Natural killer cell (primary cell): ENCODE measurements at regions not wholly inside any gene's neighbourhood (a gene's known extent, or its start where the extent isn't known, plus 50 kb on each side); places are given as distances from the start of the nearest gene placed in this dataset.

Experiments used
- ATAC-seq, 3 donors: fragments of 150-1000 bp in 2 of 3; fragments of 200-7000 bp in 1 of 3; cut with Tn5 transposase; 1 replicate in 1 of 3; 2 replicates in 2 of 3; pipeline ENCODE4 v1.10.0; 2021; ENCODE audit warnings: mild to moderate bottlenecking in 2 of 3, moderate library complexity in 2 of 3
- DNase-seq, 2 donors: peaks; one replicate each; pipeline versions ENCODE4 v3.0.0 to v3.0.0-alpha.2; 2013 to 2021; ENCODE audit warnings: mixed read lengths in 1 of 2
- H3K27ac ChIP-seq: one replicate; pipeline ENCODE4 v1.5.1; 2013; ENCODE audit warnings: mild to moderate bottlenecking, low read length
- H3K27me3 ChIP-seq: one replicate; pipeline ENCODE4 v1.6.1; 2013; ENCODE audit warnings: low read length; ENCODE audit not compliant: control insufficient read depth, insufficient read depth
- H3K36me3 ChIP-seq: one replicate; pipeline ENCODE4 v1.6.1; 2013; ENCODE audit warnings: low read length; ENCODE audit not compliant: control insufficient read depth, insufficient read depth
- H3K4me1 ChIP-seq: one replicate; pipeline ENCODE4 v1.6.1; 2013; ENCODE audit warnings: low read length; ENCODE audit not compliant: control insufficient read depth, insufficient read depth
- H3K4me3 ChIP-seq: one replicate; pipeline ENCODE4 v1.5.1; 2013; ENCODE audit warnings: low read length
- H3K9me3 ChIP-seq: one replicate; pipeline ENCODE4 v1.6.1; 2013; ENCODE audit warnings: low read length; ENCODE audit not compliant: control insufficient read depth, insufficient read depth
- H3K27ac Mint-ChIP-seq, 2 donors: one replicate each; pipeline ENCODE4 v1.8.0; 2022; ENCODE audit warnings: mild to moderate bottlenecking in 2 of 2, mixed read lengths in 2 of 2, moderate library complexity in 1 of 2
- H3K27me3 Mint-ChIP-seq, 2 donors: one replicate each; pipeline ENCODE4 v1.8.0; 2022; ENCODE audit warnings: low read depth in 2 of 2, mixed read lengths in 2 of 2
- H3K36me3 Mint-ChIP-seq: one replicate; pipeline ENCODE4 v1.8.0; 2022; ENCODE audit warnings: mixed read lengths
- H3K4me1 Mint-ChIP-seq, 2 donors: one replicate each; pipeline ENCODE4 v1.8.0; 2022; ENCODE audit warnings: mixed read lengths in 2 of 2
- H3K4me3 Mint-ChIP-seq: one replicate; pipeline ENCODE4 v1.8.0; 2022; ENCODE audit warnings: mild to moderate bottlenecking, moderate library complexity, mixed read lengths
- H3K9me3 Mint-ChIP-seq, 2 donors: one replicate each; pipeline ENCODE4 v1.8.0; 2022; ENCODE audit warnings: mixed read lengths in 2 of 2
- CTCF ChIP-seq: fragments of 200-600 bp; IDR thresholded peaks from one replicate; pipeline ENCODE4 v1.8.0; 2022; ENCODE audit warnings: antibody characterized with exemption
- WGBS: methylation state at CpG from one replicate; pipeline ENCODE4 v1.1.7; 2013; ENCODE audit warnings: missing lambda C conversion rate; ENCODE audit not compliant: insufficient coverage; 5-methylcytosine and 5-hydroxymethylcytosine counted together
- intact Hi-C: fragments of 100-400 bp; cut with micrococcal nuclease; formaldehyde crosslinking; loops from one replicate; pipeline ENCODE4 v1.14.2; 2022

- no peaks in the 10 kb centered on the region for H3K4me1 ChIP-seq
- intact Hi-C loops: no loop called here
Observed at GRCh38 chr11:24082860-24083259, 414.0 kb upstream of the LUZP2 start.

GRCh38 chr11:24084956-24085355 lies 411.9 kb upstream of the LUZP2 start:
- H3K9me3 Mint-ChIP-seq: no peaks in the 10 kb centered on the region
- no peak overlapping the region for H3K4me3 Mint-ChIP-seq
- Histone ChIP-seq H3K36me3 (no peaks in the 10 kb centered on the region), H3K27ac (no peak overlapping the region), H3K4me3 (no peak overlapping the region), H3K4me1 (no peaks in the 10 kb centered on the region), H3K9me3 (no peaks in the 10 kb centered on the region), H3K27me3 (no peaks in the 10 kb centered on the region)
- WGBS: 83% methylated on average over 1 of the region's 1 CpG
- peaks cover 0 to 5% of the 10 kb centered on the region in 2 donors for H3K4me1 Mint-ChIP-seq
- no peak for TF ChIP-seq CTCF
- no peak overlapping the region for H3K27ac Mint-ChIP-seq
- intact Hi-C loops: no loop called here
- H3K27me3 Mint-ChIP-seq: no peaks in the 10 kb centered on the region
- ATAC-seq (no peak), DNase-seq (no peak)
- no peaks in the 10 kb centered on the region for H3K36me3 Mint-ChIP-seq

More at GRCh38 chr11:24082860-24083259, 414.0 kb upstream of the LUZP2 start:
- Mint-ChIP-seq H3K27ac (no peak overlapping the region), H3K4me1 (peaks cover 0 to 5% of the 10 kb centered on the region in 2 donors), H3K4me3 (no peak overlapping the region), H3K27me3 (no peaks in the 10 kb centered on the region), H3K9me3 (no peaks in the 10 kb centered on the region), H3K36me3 (no peaks in the 10 kb centered on the region)
- DNase-seq (no peak), ATAC-seq (no peak)
- WGBS: 75% methylated on average over 1 of the region's 1 CpG
- no peaks in the 10 kb centered on the region for H3K9me3 ChIP-seq
- H3K27ac ChIP-seq: no peak overlapping the region
- H3K4me3 ChIP-seq: no peak overlapping the region
- H3K27me3 ChIP-seq: no peaks in the 10 kb centered on the region
- TF ChIP-seq CTCF: no peak
- H3K36me3 ChIP-seq: no peaks in the 10 kb centered on the region

GRCh38 chr11:24086921-24087320 lies 409.9 kb upstream of the LUZP2 start:
- no peaks in the 10 kb centered on the region for H3K9me3 Mint-ChIP-seq
- intact Hi-C loops: no loop called here
- 90% methylated on average over 2 of the region's 2 CpGs for WGBS
- ATAC-seq (no peak), DNase-seq (no peak)
- H3K4me3 Mint-ChIP-seq: no peak overlapping the region
- Histone ChIP-seq H3K27me3 (no peaks in the 10 kb centered on the region), H3K36me3 (no peaks in the 10 kb centered on the region), H3K27ac (no peak overlapping the region), H3K9me3 (no peaks in the 10 kb centered on the region), H3K4me1 (no peaks in the 10 kb centered on the region), H3K4me3 (no peak overlapping the region)
- no peaks in the 10 kb centered on the region for H3K36me3 Mint-ChIP-seq
- H3K27me3 Mint-ChIP-seq: no peaks in the 10 kb centered on the region
- H3K4me1 Mint-ChIP-seq: peaks cover 0 to 5% of the 10 kb centered on the region in 2 donors
- TF ChIP-seq CTCF: no peak
- H3K27ac Mint-ChIP-seq: no peak overlapping the region

GRCh38 chr11:24091594-24091993 lies 405.3 kb upstream of the LUZP2 start:
- intact Hi-C loops: no loop called here
- H3K4me3 Mint-ChIP-seq: no peak overlapping the region
- Histone ChIP-seq H3K9me3 (no peaks in the 10 kb centered on the region), H3K4me3 (no peak overlapping the region), H3K4me1 (no peaks in the 10 kb centered on the region), H3K27ac (no peak overlapping the region), H3K27me3 (no peaks in the 10 kb centered on the region), H3K36me3 (no peaks in the 10 kb centered on the region)
- no peak overlapping the region for H3K27ac Mint-ChIP-seq
- H3K36me3 Mint-ChIP-seq: no peaks in the 10 kb centered on the region
- no peak for ATAC-seq
- WGBS: 100% methylated on average over 1 of the region's 2 CpGs
- DNase-seq: no peak
- peaks cover 8 to 14% of the 10 kb centered on the region in 2 donors for H3K4me1 Mint-ChIP-seq
- peaks cover 0 to 2% of the 10 kb centered on the region in 2 donors for H3K27me3 Mint-ChIP-seq
- H3K9me3 Mint-ChIP-seq: peaks cover 0 to under 1% of the 10 kb centered on the region in 2 donors
- no peak for TF ChIP-seq CTCF
